Stimulated activated CD4-positive, alpha-beta T cell treated with anti-CD3 and anti-CD28 coated beads, Interleukin-1b, Interleukin-23, amount 100 ng/mL, for 4 hours (primary cell): ENCODE measurements at regions not wholly inside any gene's neighbourhood (a gene's known extent, or its start where the extent isn't known, plus 50 kb on each side); places are given as distances from the start of the nearest gene placed in this dataset.

ENCODE experiments used
- DNase-seq, 2 donors: peaks; one replicate each; pipeline ENCODE4 v3.0.0-alpha.2; 2020; ENCODE audit warnings: low read depth in 2 of 2

GRCh38 chr1:222290866-222291265 is 257.0 kb downstream of the HHIPL2 start:
- DNase-seq, result no peak

- DNase-seq, result no peak
These were observed 259.9 kb downstream of the HHIPL2 start for GRCh38 chr1:222288053-222288452.

GRCh38 chr1:222286011-222286410 is 261.9 kb downstream of the HHIPL2 start:
- no peak for DNase-seq

- no peak for DNase-seq
These were observed 262.4 kb downstream of the HHIPL2 start for GRCh38 chr1:222285526-222285925.

GRCh38 chr1:222284466-222284865 is 263.4 kb downstream of the HHIPL2 start:
- no peak for DNase-seq

GRCh38 chr1:222283147-222283768 is 264.6 kb downstream of the HHIPL2 start:
- DNase-seq, result no peak

GRCh38 chr1:222279591-222279990 is 268.3 kb downstream of the HHIPL2 start:
- DNase-seq, result no peak

- DNase-seq, result no peak
These were observed 269.4 kb downstream of the HHIPL2 start for GRCh38 chr1:222278501-222278900.

- no peak for DNase-seq
These were observed 272.0 kb downstream of the HHIPL2 start for GRCh38 chr1:222275729-222276465.

GRCh38 chr1:222275001-222275728 is 272.7 kb downstream of the HHIPL2 start:
- no peak for DNase-seq

GRCh38 chr1:222266223-222267196 is 281.4 kb downstream of the HHIPL2 start:
- no peak for DNase-seq

- no peak for DNase-seq
These were observed 284.1 kb downstream of the HHIPL2 start for GRCh38 chr1:222263791-222264190.

GRCh38 chr1:222257027-222257426 is 290.9 kb downstream of the HHIPL2 start:
- DNase-seq, result no peak

- DNase-seq, result no peak
These were observed 291.8 kb downstream of the HHIPL2 start for GRCh38 chr1:222256058-222256457.

- no peak for DNase-seq
These were observed 295.1 kb downstream of the HHIPL2 start for GRCh38 chr1:222252788-222253187.

GRCh38 chr1:222251847-222252246 is 296.1 kb downstream of the HHIPL2 start:
- DNase-seq, result no peak

GRCh38 chr1:222250376-222250775 is 297.5 kb downstream of the HHIPL2 start:
- DNase-seq, result no peak

- DNase-seq, result no peak
These were observed 300.0 kb downstream of the HHIPL2 start for GRCh38 chr1:222247811-222248310.

- no peak for DNase-seq
These were observed 300.8 kb downstream of the HHIPL2 start for GRCh38 chr1:222247081-222247480.

- no peak for DNase-seq
These were observed 304.0 kb downstream of the HHIPL2 start for GRCh38 chr1:222243902-222244301.

GRCh38 chr1:222242492-222242891 is 305.4 kb downstream of the HHIPL2 start:
- no peak for DNase-seq
